OCI-LY7 (cell line): ENCODE measurements at regions not wholly inside any gene's neighbourhood (a gene's known extent, or its start where the extent isn't known, plus 50 kb on each side); places are given as distances from the start of the nearest gene placed in this dataset.

Experiments used
- EZH2phosphoT487 ChIP-seq: fragments of 200-600 bp; sonication (generic); IDR thresholded peaks from 2 replicates; pipeline ENCODE4 v1.6.1; 2018; ENCODE audit warnings: low read depth, borderline replicate concordance, mild to moderate bottlenecking, mixed run types, antibody characterized with exemption, low read length, moderate library complexity, mixed read lengths
- TF ChIP-seq, protein P1 (sequence below): fragments of 200-600 bp; sonication (generic); conservative IDR thresholded peaks from 2 replicates; pipeline ENCODE4 v1.5.1; 2014; ENCODE audit warnings: mild to moderate bottlenecking, antibody characterized with exemption, low read length, moderate library complexity, mixed read lengths

DNA sequence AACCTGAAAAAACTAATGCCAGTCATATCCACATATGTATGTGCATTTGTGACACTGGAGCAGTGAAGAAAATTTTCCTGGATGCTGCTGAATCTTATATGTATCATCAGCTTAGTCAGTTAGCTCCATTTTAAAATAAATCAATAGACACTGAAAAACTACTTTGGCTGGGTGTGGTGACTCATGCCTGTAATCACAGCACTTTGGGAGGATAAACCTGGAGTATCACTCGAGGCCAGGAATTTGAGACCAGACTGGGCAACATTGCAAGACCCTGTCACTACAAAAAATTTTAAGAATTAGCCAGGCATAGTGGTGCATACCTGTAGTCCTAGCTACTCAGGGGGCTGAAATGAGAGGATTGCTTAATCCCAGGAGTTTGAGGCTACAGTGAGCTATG lies 511.0 kb upstream of the TLE4 start:
- TF ChIP-seq, protein P1, sequence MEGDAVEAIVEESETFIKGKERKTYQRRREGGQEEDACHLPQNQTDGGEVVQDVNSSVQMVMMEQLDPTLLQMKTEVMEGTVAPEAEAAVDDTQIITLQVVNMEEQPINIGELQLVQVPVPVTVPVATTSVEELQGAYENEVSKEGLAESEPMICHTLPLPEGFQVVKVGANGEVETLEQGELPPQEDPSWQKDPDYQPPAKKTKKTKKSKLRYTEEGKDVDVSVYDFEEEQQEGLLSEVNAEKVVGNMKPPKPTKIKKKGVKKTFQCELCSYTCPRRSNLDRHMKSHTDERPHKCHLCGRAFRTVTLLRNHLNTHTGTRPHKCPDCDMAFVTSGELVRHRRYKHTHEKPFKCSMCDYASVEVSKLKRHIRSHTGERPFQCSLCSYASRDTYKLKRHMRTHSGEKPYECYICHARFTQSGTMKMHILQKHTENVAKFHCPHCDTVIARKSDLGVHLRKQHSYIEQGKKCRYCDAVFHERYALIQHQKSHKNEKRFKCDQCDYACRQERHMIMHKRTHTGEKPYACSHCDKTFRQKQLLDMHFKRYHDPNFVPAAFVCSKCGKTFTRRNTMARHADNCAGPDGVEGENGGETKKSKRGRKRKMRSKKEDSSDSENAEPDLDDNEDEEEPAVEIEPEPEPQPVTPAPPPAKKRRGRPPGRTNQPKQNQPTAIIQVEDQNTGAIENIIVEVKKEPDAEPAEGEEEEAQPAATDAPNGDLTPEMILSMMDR: no peak
- no peak for TF ChIP-seq EZH2phosphoT487
